Panc1 (cell line): ENCODE measurements at regions not wholly inside any gene's neighbourhood (a gene's known extent, or its start where the extent isn't known, plus 50 kb on each side); places are given as distances from the start of the nearest gene placed in this dataset.

Experiments
- ATAC-seq: fragments of 200-7000 bp; cut with Tn5 transposase; 2 replicates; pipeline ENCODE4 v1.9.1; 2020; ENCODE audit warnings: mild to moderate bottlenecking, moderate library complexity
- BruUV-seq: library from RNA; stranded (reverse); fragments of 400-500 nt; replicated peaks from 2 replicates; lab custom pipeline; 2021; lab: Mats Ljungman, UMichigan
- CTCF ChIA-PET: fragments of 300-600 bp; sonication (Branson Sonifier 250); formaldehyde crosslinking; loops from one replicate; lab custom pipeline; 2022; ENCODE audit warnings: antibody characterized with exemption; lab: Charles Lee
- POLR2A ChIA-PET: fragments of 300-600 bp; sonication (Branson Sonifier 250); formaldehyde crosslinking; loops from one replicate; lab custom pipeline; 2022; ENCODE audit warnings: antibody characterized with exemption; lab: Charles Lee
- DNase-seq: peaks from one replicate; pipeline ENCODE4 v3.0.0-alpha.2; 2010; ENCODE audit warnings: low read depth, low spot score
- H3K27ac ChIP-seq: 2 replicates; pipeline ENCODE4 v1.5.1; 2011; ENCODE audit warnings: mild to moderate bottlenecking, low read length, inconsistent platforms
- H3K27me3 ChIP-seq: fragments of 200-500 bp; sonication (Bioruptor generic); 2 replicates; pipeline ENCODE4 v1.6.0; 2014; ENCODE audit warnings: low read length, inconsistent platforms; ENCODE audit not compliant: control insufficient read depth, insufficient read depth
- H3K36me3 ChIP-seq: fragments of 200-500 bp; sonication (Bioruptor generic); 2 replicates; pipeline ENCODE4 v1.5.1; 2014; ENCODE audit warnings: inconsistent platforms, mild to moderate bottlenecking, low read length, moderate library complexity; ENCODE audit not compliant: control insufficient read depth, insufficient read depth
- H3K4me1 ChIP-seq: 2 replicates; pipeline ENCODE4 v1.5.1; 2011; ENCODE audit warnings: inconsistent platforms, mild to moderate bottlenecking, low read length, moderate library complexity; ENCODE audit not compliant: control insufficient read depth, insufficient read depth
- H3K4me3 ChIP-seq, 2 experiments: 2 replicates each; pipeline ENCODE4 v1.5.1; 2011 to 2012; ENCODE audit warnings: low read depth in 2 of 2, low read length in 2 of 2, mild to moderate bottlenecking in 2 of 2, inconsistent platforms in 1 of 2, moderate library complexity in 1 of 2
- H3K9me3 ChIP-seq: fragments of 200-500 bp; sonication (Bioruptor generic); 2 replicates; pipeline ENCODE4 v1.5.1; 2014; ENCODE audit warnings: low read depth, mild to moderate bottlenecking, inconsistent platforms, low read length, moderate library complexity; ENCODE audit not compliant: control insufficient read depth, insufficient read depth
- CTCF ChIP-seq: fragments of 450-650 bp; IDR thresholded peaks from 2 replicates; pipeline ENCODE4 v1.5.1; 2017; ENCODE audit warnings: mild to moderate bottlenecking
- POLR2AphosphoS5 ChIP-seq: IDR thresholded peaks from 2 replicates; pipeline ENCODE4 v1.6.1; 2012; ENCODE audit warnings: mild to moderate bottlenecking, low read depth, low read length, moderate library complexity
- REST ChIP-seq, 2 experiments: IDR thresholded peaks; 2 replicates each; pipeline ENCODE4 v1.6.1; 2011 to 2012; ENCODE audit warnings: low read depth in 2 of 2, control low read depth in 1 of 2, low read length in 1 of 2, mild to moderate bottlenecking in 1 of 2, moderate library complexity in 1 of 2; ENCODE audit not compliant: insufficient read depth in 1 of 2
- SIN3A ChIP-seq: IDR thresholded peaks from 2 replicates; pipeline ENCODE4 v1.6.1; 2012; ENCODE audit warnings: low read depth, mild to moderate bottlenecking, low read length, moderate library complexity, borderline replicate concordance; ENCODE audit not compliant: insufficient read depth
- TCF7L2 ChIP-seq: IDR thresholded peaks from 2 replicates; pipeline ENCODE4 v1.6.1; 2011; ENCODE audit warnings: mild to moderate bottlenecking, low read depth, low read length, inconsistent platforms
- in situ Hi-C: cut with HindIII; loops from 2 replicates; pipeline ENCODE4 v1.10.0; 2016; ENCODE audit warnings: low sequenced_read_pairs, low pct_unique_long_range_greater_than_20kb
- intact Hi-C: fragments of 100-400 bp; cut with micrococcal nuclease; formaldehyde crosslinking; loops from one replicate; pipeline ENCODE4 v1.10.0; 2022; ENCODE audit not compliant: unreplicated experiment

GRCh38 chr20:12825226-12825595 lies 183.6 kb upstream of the SPTLC3 start:
- Histone ChIP-seq H3K4me1 (no peaks in the 10 kb centered on the region), H3K27ac (no peak overlapping the region), H3K4me3 (no peak overlapping the region), H3K36me3 (no peaks in the 10 kb centered on the region), H3K9me3 (no peaks in the 10 kb centered on the region), H3K27me3 (no peaks in the 10 kb centered on the region)
- CTCF ChIA-PET = no interaction called here
- no TSS peak for BruUV-seq
- in situ Hi-C loops = no loop called here
- ATAC-seq (no peak), DNase-seq (no peak)
- TF ChIP-seq POLR2AphosphoS5 = no peak
- TF ChIP-seq TCF7L2 = no peak
- TF ChIP-seq REST (IDR thresholded peaks at IDR 0.05; ENCODE audit: insufficient read depth in 1 of 2, low read depth in 2 of 2, low read length in 1 of 2) = no peak
- TF ChIP-seq CTCF = no peak
- TF ChIP-seq SIN3A = no peak
- intact Hi-C loops = no loop called here
- POLR2A ChIA-PET = no interaction called here

- ChIA-PET CTCF (no interaction called here), POLR2A (no interaction called here)
- ATAC-seq = no peak
These were observed 180.9 kb upstream of the SPTLC3 start for GRCh38 chr20:12827816-12828385.

More at GRCh38 chr20:12827816-12828385, 180.9 kb upstream of the SPTLC3 start:
- Histone ChIP-seq H3K27me3 (no peaks in the 10 kb centered on the region), H3K27ac (no peak overlapping the region), H3K4me1 (no peaks in the 10 kb centered on the region), H3K9me3 (no peaks in the 10 kb centered on the region), H3K4me3 (no peak overlapping the region), H3K36me3 (no peaks in the 10 kb centered on the region)
- BruUV-seq = no TSS peak
- TF ChIP-seq CTCF (no peak), POLR2AphosphoS5 (no peak), SIN3A (no peak), REST (IDR thresholded peaks at IDR 0.05; ENCODE audit: insufficient read depth in 1 of 2, low read depth in 2 of 2, low read length in 1 of 2) (no peak), TCF7L2 (no peak)
- no peak for DNase-seq
- intact Hi-C loops = no loop called here
- in situ Hi-C loops = no loop called here
